ENCODE measurements at regions not wholly inside any gene's neighbourhood (a gene's known extent, or its start where the extent isn't known, plus 50 kb on each side); places are given as distances from the start of the nearest gene placed in this dataset.

DNA sequence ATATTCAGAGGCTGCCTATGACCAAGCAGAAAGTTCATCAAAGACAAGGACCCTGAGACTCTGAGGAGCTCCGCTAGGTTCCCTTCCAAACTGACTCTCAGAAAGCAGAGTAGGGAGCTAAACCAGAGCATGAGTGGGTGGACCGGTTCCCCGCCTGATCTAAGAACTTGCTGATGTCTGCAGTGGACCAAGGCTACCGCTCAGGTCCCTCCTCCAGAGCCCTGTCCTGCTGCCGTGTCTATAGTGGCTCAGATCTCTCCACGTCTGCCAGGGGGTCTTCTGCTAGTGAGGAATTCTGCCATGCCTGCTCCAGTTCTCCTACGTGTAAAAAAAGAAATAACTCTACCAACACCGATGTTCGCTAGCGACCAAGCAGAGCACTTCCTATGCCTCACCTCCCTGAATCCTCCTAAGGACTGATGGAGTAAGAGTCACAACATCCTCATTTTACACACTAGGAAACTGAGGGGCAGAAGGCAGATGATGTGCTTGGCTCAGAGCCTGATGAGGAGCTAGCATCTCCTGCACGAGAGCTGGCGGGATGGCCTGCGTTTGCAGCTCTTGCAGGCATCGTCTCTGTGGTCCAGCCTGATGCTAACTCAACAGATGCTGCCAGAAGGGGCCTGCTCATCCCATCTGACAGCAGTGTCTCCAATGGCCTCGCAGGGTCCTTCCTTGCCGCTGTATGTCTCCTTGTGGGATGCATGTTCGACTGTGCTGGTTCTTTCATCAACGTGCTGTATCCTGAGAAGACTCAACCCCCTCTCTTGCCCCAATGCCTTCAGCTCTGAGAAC, 265.5 kb downstream of the C16orf95 start:
- H3K4me1 Mint-ChIP-seq: no peaks in the 10 kb centered on the region
- H3K27ac Mint-ChIP-seq: no peak overlapping the region
- no peak overlapping the region for H3K4me3 Mint-ChIP-seq
- peaks cover 19% of the 10 kb centered on the region for H3K27me3 Mint-ChIP-seq
- peaks cover 5% of the 10 kb centered on the region for H3K9me3 Mint-ChIP-seq
- no peaks in the 10 kb centered on the region for H3K36me3 Mint-ChIP-seq

DNA sequence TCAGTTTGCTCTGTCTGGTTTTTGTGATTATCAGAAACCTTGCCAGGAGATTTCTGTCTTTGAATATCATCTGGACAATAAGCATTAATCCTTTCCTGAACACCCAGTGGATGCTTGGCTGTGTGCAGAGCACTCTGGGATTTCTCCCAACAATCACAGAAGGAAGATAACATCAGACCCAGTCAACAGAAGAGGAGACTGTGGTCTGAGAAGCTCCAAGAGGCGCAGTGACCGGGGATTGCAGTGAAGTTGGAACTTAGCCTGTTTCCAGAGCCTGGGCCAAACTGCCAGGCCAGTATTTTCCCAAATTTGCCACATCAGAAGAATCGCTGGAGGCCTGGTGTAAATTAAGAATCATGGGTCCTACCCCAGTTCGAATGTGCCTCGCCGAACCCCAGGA, 264.7 kb downstream of the C16orf95 start:
- Mint-ChIP-seq H3K4me1 (no peaks in the 10 kb centered on the region), H3K27ac (no peak overlapping the region), H3K36me3 (no peaks in the 10 kb centered on the region), H3K4me3 (no peak overlapping the region), H3K27me3 (peaks cover 19% of the 10 kb centered on the region), H3K9me3 (peaks cover 5% of the 10 kb centered on the region)

DNA sequence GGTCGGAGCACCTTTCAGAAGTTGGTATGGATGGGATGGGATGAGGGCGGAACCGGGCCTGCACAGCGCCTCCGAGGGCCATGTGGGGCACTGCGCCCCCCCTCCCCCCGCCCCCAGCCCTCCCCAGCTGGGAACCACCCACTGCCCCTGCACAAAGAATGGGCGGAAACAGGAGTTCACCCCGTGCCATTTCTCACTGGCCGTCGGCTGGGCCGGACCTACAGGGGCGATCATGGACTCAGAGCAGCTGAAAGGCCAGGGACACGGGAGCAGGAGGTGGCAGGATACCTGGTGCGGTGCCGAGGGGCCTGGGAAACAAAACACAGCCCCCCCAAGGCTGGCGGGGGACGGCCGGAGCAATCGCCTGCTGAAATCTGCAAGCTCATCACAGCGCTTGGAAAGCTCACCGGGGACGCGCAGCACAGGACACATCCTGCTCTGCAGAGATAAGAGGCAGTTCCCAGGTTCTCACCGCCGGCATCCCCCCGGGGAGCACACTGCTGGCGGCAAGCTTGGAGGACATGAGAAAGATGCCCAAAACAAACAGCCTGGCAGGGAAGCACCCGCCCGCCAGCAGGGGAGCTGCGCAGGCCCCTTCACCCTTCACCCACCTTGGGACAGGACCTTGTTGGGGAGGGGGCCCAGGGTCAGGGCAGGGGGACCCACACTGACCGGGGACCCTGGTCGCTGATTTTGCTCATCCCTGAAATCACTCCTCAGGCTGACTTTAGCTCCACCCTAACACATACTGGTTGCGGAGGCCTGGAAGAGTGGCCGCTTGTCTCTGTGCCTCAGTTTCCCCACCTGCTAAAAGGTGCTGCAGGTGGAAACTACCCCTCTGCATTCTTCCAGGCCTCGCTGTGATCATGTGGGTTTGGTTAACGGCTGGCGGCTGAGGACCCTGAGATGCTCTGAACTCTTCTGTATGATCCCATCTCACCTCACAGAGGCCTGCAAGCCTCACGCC, 263.9 kb downstream of the C16orf95 start:
- Mint-ChIP-seq H3K9me3 (peaks cover 5% of the 10 kb centered on the region), H3K36me3 (no peaks in the 10 kb centered on the region), H3K4me3 (no peak overlapping the region), H3K4me1 (no peaks in the 10 kb centered on the region), H3K27ac (no peak overlapping the region), H3K27me3 (peaks cover 19% of the 10 kb centered on the region)

DNA sequence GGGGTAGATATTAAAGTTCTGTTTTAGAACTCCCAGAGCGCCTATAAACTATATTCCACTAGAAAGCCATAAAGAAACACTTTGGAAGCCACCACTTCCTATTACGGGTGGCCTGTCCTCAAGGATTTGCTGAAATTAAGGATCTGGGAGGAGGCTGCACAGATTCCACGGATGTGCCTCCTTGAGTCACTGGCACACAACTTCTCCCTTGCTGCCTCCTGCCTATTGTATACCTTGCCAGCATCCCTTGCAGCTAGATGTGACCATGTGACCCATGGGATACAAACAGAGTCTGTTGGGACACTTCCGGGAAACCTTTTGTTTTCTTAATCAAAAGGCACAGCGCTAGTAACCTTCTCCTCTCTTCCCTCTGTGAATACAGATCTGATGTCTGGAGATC, 263.0 kb downstream of the C16orf95 start:
- Mint-ChIP-seq H3K27me3 (peaks cover 20% of the 10 kb centered on the region), H3K4me3 (no peak overlapping the region), H3K9me3 (peaks cover 5% of the 10 kb centered on the region), H3K36me3 (no peaks in the 10 kb centered on the region), H3K27ac (no peak overlapping the region), H3K4me1 (no peaks in the 10 kb centered on the region)

DNA sequence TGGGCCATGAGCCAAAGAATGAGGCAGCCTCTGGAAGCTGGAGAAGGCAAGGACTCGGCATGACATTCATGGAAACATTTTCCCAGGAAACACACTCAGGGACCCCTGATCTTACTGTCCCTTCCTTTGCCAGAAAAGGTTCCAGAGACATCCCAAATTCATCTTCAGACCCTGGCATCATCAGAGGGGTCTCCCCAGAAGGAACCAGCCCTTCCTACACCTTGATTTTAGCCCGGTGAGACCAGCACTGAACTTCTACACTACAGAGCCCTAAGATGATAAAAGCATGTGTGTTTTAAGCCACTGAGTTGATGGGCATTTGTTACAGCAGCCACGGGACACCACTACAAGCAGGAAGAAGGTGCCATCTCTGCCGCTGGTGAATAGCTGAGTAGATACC, 262.3 kb downstream of the C16orf95 start:
- H3K4me3 Mint-ChIP-seq: no peak overlapping the region
- H3K27me3 Mint-ChIP-seq: peaks cover 20% of the 10 kb centered on the region

DNA sequence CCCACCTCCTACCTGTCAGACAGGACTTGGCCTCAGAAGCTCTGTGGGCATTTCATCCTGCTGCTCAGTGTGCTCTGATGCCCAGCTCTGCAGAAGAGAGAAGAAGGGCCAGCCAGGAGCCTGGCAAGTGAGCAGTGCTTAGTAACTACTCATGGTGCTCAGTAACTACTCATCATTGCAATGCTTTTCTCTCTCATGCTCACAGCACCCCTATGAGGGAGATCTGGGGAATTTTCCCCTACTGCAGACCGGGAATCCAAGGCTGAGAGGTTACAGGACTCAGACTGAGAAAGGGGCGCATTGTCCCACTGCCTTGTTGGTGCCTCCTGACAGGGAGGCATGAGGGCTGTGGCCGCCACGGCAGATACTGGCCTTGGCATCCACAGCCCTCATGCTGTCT, 261.1 kb downstream of the C16orf95 start:
- peaks cover 5% of the 10 kb centered on the region for H3K9me3 Mint-ChIP-seq
- H3K27ac Mint-ChIP-seq: no peak overlapping the region
- no peaks in the 10 kb centered on the region for H3K4me1 Mint-ChIP-seq
- no peaks in the 10 kb centered on the region for H3K36me3 Mint-ChIP-seq
- H3K27me3 Mint-ChIP-seq: peaks cover 23% of the 10 kb centered on the region
- no peak overlapping the region for H3K4me3 Mint-ChIP-seq

More for the DNA sequence above, 262.3 kb downstream of the C16orf95 start:
- H3K27ac Mint-ChIP-seq: no peak overlapping the region
- peaks cover 5% of the 10 kb centered on the region for H3K9me3 Mint-ChIP-seq
- H3K36me3 Mint-ChIP-seq: no peaks in the 10 kb centered on the region
- no peaks in the 10 kb centered on the region for H3K4me1 Mint-ChIP-seq

DNA sequence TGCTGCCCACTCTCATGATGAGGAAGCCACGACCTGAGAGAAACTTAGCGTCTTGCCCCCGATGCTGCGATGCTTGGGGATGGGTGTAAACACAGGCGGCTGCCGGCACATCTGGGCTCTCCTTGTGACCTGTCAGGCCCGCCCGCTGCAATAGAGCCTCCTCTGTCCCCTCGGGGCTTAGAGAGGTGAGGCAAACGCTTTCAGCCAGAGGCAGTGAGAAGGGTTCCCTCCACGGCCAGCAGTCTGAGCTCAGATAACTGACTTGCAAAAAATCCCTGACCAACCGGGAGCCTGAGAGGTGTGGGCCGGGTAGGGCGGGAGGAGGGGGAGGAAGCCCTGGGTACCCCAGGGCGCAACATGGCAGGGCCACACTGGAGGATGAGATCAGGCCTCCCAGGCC, 260.6 kb downstream of the C16orf95 start:
- Mint-ChIP-seq H3K36me3 (no peaks in the 10 kb centered on the region), H3K4me1 (no peaks in the 10 kb centered on the region), H3K9me3 (peaks cover 5% of the 10 kb centered on the region), H3K27me3 (peaks cover 23% of the 10 kb centered on the region), H3K4me3 (no peak overlapping the region), H3K27ac (no peak overlapping the region)

DNA sequence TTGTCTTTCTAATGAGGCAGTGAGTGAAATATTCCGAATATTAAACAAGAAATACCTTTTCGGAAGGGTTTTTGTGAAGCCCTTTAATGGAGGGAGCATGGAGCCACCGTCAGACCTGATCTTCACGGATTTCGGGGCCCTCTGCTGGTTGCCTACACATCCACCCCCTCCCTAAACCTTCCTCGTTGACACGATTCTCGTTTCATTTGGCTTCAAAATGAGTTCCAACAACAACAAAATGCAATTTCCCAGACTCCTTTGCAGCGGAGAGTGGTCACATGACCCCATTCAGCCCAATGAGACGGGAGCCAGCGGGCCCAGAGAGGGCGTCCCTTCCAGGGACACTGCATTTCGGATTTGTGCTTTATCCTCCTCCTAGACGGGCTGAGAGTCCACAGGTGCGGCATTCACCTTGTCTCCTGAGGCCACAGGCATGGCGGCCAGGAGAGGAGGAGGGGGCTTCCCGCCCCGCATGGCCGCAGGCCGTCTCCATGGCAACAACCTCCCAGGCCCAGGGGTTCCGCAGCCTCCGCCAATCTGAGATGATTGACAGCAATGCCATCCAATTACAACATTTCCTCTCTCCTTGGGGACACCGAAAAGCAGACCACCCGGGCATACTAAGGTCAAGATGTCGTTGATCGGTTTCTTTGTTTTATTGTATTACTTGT, 259.8 kb downstream of the C16orf95 start:
- Mint-ChIP-seq H3K27ac (no peak overlapping the region), H3K4me1 (no peaks in the 10 kb centered on the region), H3K4me3 (no peak overlapping the region), H3K27me3 (peaks cover 19% of the 10 kb centered on the region), H3K36me3 (no peaks in the 10 kb centered on the region), H3K9me3 (peaks cover 5% of the 10 kb centered on the region)

DNA sequence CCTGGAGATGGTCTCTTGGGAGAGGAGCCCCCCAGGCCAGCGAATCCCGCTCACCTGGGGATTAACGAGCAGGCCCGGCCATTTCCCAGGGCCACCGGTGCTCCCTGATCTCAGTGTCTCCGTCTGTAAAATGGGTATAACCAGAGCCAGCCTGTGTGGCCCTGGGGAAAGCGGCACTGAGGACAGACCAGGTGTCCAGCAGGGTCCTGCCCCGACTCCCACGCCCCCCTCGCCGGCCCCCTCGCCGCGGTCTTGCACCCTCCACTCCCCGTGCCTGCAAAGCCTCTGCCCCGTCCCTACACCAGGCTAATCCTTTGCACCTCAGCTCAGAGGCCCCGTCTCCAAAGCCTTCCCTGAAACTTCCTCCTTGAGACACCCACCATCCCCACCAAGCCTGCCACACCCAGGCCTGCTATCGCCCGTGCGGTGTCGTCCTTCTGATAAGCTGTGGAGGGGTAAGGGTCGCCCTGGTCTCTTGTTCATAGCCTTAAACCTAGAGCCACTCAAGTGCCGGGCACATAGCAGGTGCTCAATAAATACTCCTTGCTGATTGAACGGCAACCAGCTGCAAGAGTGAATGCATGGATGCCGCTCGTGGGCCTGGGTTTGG, 259.1 kb downstream of the C16orf95 start:
- Mint-ChIP-seq H3K27ac (no peak overlapping the region), H3K36me3 (no peaks in the 10 kb centered on the region), H3K9me3 (peaks cover 5% of the 10 kb centered on the region), H3K27me3 (peaks cover 18% of the 10 kb centered on the region), H3K4me3 (no peak overlapping the region), H3K4me1 (no peaks in the 10 kb centered on the region)

DNA sequence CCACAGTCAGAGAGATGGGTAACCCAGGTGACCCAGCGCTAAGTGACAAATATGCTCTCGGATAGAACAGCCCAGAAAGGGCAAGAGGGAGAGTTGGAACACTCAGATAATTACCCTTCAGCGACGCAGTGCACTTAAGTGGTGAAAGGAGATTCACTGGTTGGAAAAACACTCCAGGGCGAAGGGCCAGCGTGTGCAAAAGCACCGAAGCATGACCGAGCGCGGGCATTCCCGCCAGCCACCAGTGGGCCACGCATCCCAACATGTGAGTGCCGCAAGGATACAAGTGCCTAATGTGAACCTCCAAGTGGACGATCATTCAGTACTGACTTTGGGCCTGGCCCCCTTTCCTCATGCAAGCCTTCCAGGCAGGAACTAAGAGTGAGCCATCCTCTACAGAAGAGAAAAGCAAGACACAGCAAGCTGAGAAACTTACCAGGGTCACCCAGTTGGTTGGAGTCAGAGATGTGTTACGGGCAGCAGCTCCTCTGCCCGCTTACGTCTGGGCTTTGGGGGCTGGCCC, 258.4 kb downstream of the C16orf95 start:
- Mint-ChIP-seq H3K27ac (no peak overlapping the region), H3K4me3 (no peak overlapping the region), H3K9me3 (peaks cover 5% of the 10 kb centered on the region), H3K4me1 (no peaks in the 10 kb centered on the region), H3K36me3 (no peaks in the 10 kb centered on the region), H3K27me3 (peaks cover 17% of the 10 kb centered on the region)

DNA sequence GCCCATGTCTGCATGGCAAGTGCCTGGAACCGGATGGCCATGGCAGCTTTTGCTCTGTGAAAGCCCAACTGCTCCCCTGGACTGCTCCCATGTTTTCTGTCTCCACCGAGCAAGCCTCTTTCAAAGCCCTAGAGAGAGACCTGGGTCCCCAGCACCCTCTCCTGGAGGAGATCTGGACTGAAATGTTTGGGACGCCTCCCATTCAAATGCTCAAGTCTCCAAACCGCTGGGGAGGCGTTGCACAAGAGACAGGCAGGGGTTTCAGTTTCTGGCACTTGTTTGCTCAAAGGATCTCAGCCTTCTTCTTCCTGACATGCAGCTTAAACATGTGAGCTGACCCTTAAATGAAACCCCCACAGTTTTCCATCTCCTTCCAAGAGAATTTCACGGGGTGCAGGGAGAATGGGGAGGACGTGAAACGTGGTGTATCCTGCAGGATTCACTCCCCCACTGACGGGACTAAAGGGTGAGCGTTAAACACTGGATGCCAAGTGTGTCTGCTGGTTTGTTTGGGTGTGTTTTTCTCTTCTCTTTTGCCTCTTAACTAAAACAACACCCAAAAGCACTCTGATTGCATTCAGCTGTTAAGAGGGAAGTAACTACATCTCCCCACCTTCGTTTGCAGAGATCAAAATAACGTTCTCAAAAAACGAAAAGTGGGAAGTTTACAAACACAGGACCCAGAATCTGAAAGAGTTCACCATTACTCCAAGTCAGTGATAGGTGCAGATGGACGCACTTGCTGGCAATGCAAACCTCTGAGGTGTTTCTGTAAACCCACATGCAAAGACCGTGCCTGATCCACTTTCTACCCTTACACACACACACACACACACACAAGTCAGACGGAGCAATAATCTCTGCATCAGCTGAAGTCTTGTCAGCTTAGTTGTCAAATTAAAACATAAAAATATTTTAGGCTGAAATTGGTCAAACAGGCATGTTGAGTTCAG, 256.9 kb downstream of the C16orf95 start:
- no peaks in the 10 kb centered on the region for H3K9me3 Mint-ChIP-seq
- no peaks in the 10 kb centered on the region for H3K36me3 Mint-ChIP-seq
- H3K4me1 Mint-ChIP-seq: no peaks in the 10 kb centered on the region
- H3K4me3 Mint-ChIP-seq: no peak overlapping the region
- peaks cover 18% of the 10 kb centered on the region for H3K27me3 Mint-ChIP-seq
- no peak overlapping the region for H3K27ac Mint-ChIP-seq

DNA sequence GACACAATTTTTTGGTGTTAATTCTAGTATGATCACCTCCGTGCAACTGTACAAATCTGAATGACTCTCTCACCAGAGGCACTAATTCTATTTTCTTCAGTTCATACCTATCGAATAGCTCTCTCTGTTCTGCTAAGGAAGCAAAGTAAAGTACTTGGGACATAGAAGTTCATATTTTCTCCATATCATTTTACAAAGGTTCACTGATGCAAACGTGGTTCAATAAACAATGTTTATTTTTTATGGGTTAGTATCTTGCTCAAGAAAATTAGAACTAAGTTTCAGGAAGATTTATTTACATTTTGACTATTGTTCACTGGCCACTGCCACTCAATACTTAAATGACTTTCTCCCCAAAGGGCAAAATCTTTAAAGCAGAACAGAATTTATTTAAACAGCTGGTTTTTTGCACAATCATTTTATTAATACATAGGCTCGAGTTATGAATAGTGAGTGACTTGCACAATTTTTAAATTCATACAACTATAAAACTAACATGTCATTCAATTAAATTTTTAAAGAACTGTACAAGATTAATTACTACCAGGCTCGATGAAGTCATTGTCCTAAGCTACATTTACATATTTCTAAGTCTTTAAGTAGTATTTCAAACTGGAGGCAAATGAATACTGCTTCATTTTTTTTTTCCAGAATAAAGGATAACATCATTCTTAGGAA, 255.8 kb downstream of the C16orf95 start:
- no peaks in the 10 kb centered on the region for H3K9me3 Mint-ChIP-seq
- H3K4me3 Mint-ChIP-seq: no peak overlapping the region
- H3K36me3 Mint-ChIP-seq: no peaks in the 10 kb centered on the region
- no peaks in the 10 kb centered on the region for H3K4me1 Mint-ChIP-seq
- H3K27me3 Mint-ChIP-seq: peaks cover 22% of the 10 kb centered on the region
- no peak overlapping the region for H3K27ac Mint-ChIP-seq

DNA sequence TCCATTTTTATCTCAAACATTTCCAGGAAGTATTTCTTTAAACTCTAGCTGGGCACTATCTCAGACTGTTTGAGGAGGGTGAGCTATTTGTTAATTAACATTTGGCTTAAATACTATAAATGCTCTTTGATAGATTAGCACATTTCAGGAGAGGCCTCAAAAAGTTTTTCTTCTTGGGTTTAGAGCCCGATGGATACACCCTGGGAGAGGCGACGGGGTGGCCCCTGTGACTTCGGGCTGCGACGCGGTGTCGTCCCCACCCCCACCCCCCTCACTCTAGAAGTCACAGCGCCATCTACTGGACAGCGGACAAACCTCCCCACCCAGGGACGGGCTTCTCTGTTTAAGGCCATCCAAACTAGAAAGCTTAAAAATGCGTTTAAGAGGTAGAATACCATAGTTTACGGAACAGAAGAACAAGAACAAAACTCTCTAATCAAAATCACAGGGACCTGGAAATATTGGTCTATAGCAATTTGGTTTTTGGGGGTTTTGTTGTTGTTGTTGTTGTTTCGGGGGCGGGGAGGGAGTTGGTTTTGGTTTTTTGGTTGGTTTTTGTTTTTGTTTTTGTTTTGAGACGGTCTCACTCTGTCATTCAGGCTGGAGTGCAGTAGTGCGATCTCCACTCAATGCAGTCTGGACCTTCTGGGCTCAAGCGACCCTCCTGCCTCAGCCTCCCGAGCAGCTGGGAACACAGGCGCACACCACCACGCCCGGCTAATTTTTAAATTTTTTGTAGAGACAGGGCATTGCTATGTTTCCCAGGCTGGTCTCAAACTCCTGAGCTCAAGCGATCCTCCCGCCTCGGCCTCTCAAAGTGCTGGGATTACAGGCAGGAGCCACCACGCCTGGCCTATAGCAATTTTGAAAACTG, 254.4 kb downstream of the C16orf95 start:
- no peaks in the 10 kb centered on the region for H3K9me3 Mint-ChIP-seq
- H3K4me1 Mint-ChIP-seq: no peaks in the 10 kb centered on the region
- peaks cover 25% of the 10 kb centered on the region for H3K27me3 Mint-ChIP-seq
- H3K36me3 Mint-ChIP-seq: no peaks in the 10 kb centered on the region
- no peak overlapping the region for H3K27ac Mint-ChIP-seq
- H3K4me3 Mint-ChIP-seq: no peak overlapping the region

Data from activated naive CD4-positive, alpha-beta T cell treated with anti-CD3 and anti-CD28 coated beads, Interleukin-2, amount 50 U/mL, for 24 hours (primary cell).